K562 (cell line): ENCODE measurements at regions not wholly inside any gene's neighbourhood (a gene's known extent, or its start where the extent isn't known, plus 50 kb on each side); places are given as distances from the start of the nearest gene placed in this dataset.

Experiments
- ATAC-seq: fragments of 200-7000 bp; cut with Tn5 transposase; 3 replicates; pipeline ENCODE4 v1.9.1; 2020; ENCODE audit warnings: moderate library complexity
- BruUV-seq: library from RNA; stranded (reverse); fragments of 400-500 nt; replicated peaks from 2 replicates; lab custom pipeline; 2021; lab: Mats Ljungman, UMichigan
- CTCF ChIA-PET: fragments of 300-600 bp; formaldehyde crosslinking; extraction: SDS; loops from one replicate; lab custom pipeline; 2021; ENCODE audit warnings: low intra/inter-chr PET ratio; lab: Yijun Ruan, JAX
- POLR2A ChIA-PET: fragments of 300-600, 350-650 bp; sonication (Branson Sonifier 250); formaldehyde crosslinking; extraction: SDS; loops from one replicate; lab custom pipeline; 2021; ENCODE audit warnings: antibody characterized with exemption, inconsistent platforms; lab: Yijun Ruan, JAX
- DNase-seq, 4 experiments: peaks; one replicate each; pipeline versions ENCODE4 v3.0.0 to v3.0.0-alpha.2; 2011 to 2018; ENCODE audit warnings: low spot score in 3 of 4, mixed read lengths in 3 of 4; ENCODE audit errors: extremely low read depth in 1 of 4
- FAIRE-seq: peaks from 2 replicates; lab custom pipeline; 2011; peaks lifted over from hg19 to GRCh38; lab: Jason Lieb, UNC
- H2AFZ ChIP-seq: 2 replicates; pipeline ENCODE4 v1.6.0; 2011; ENCODE audit warnings: low read depth, low read length, control low read depth, inconsistent platforms
- H3K27ac ChIP-seq: fragments of 200-600 bp; 3 replicates; pipeline ENCODE4 v1.8.0; 2011; ENCODE audit warnings: low read depth, mild to moderate bottlenecking, control low read depth, inconsistent platforms, low read length, moderate library complexity, mixed read lengths; ENCODE audit errors: extremely low read depth
- H3K27me3 ChIP-seq, 2 experiments: fragments of 300-600 bp in 1 of 2; 2 replicates in 1 of 2; 3 replicates in 1 of 2; pipeline versions ENCODE4 v1.6.0 to v1.8.0; 2011; ENCODE audit warnings: inconsistent platforms in 2 of 2, low read length in 2 of 2, mild to moderate bottlenecking in 1 of 2, mixed read lengths in 1 of 2, moderate library complexity in 1 of 2; ENCODE audit not compliant: control insufficient read depth in 2 of 2, insufficient read depth in 2 of 2
- H3K36me3 ChIP-seq: fragments of 300-600 bp; 3 replicates; pipeline ENCODE4 v1.8.0; 2011; ENCODE audit warnings: mild to moderate bottlenecking, low read length, inconsistent platforms; ENCODE audit not compliant: control insufficient read depth, insufficient read depth
- H3K4me1 ChIP-seq, 2 experiments: fragments of 200-600 bp in 1 of 2; replicated peaks in 1 of 2; 2 replicates in 1 of 2; 3 replicates in 1 of 2; pipeline versions ENCODE4 v1.5.1 to v1.8.0; 2011; ENCODE audit warnings: inconsistent platforms in 2 of 2, low read length in 2 of 2, mild to moderate bottlenecking in 1 of 2, mixed read lengths in 1 of 2, moderate library complexity in 1 of 2; ENCODE audit not compliant: control insufficient read depth in 2 of 2, insufficient read depth in 2 of 2
- H3K4me2 ChIP-seq: 2 replicates; pipeline ENCODE4 v1.6.1; 2011; ENCODE audit warnings: low read length, control low read depth, inconsistent platforms, mixed read lengths; ENCODE audit not compliant: insufficient read depth
- H3K4me3 ChIP-seq: fragments of 200-600 bp; sonication (generic), shearing (Covaris generic); 2 replicates; pipeline ENCODE4 v1.5.1; 2016; ENCODE audit warnings: control low read depth, inconsistent platforms
- H3K79me2 ChIP-seq: fragments of 200-600 bp; 3 replicates; pipeline ENCODE4 v1.8.0; 2011; ENCODE audit warnings: low read length, inconsistent platforms; ENCODE audit not compliant: control insufficient read depth, insufficient read depth
- H3K9ac ChIP-seq, 2 experiments: 2 replicates each; pipeline versions ENCODE4 v1.6.0 to v1.6.1; 2011; ENCODE audit warnings: low read depth in 2 of 2, low read length in 2 of 2, control low read depth in 1 of 2, inconsistent platforms in 1 of 2, mild to moderate bottlenecking in 1 of 2, mixed read lengths in 1 of 2; ENCODE audit not compliant: insufficient read depth in 1 of 2
- H3K9me1 ChIP-seq: one replicate; pipeline ENCODE4 v1.6.0; 2011; ENCODE audit warnings: inconsistent platforms, mild to moderate bottlenecking, low read length, moderate library complexity; ENCODE audit not compliant: control insufficient read depth, insufficient read depth
- H3K9me3 ChIP-seq: replicated peaks from 2 replicates; pipeline ENCODE4 v1.5.1; 2011; ENCODE audit warnings: low read depth, low read length, inconsistent platforms; ENCODE audit not compliant: control insufficient read depth, insufficient read depth
- H4K20me1 ChIP-seq: replicated peaks from 2 replicates; pipeline ENCODE4 v1.6.1; 2011; ENCODE audit warnings: low read length, inconsistent platforms, mixed read lengths; ENCODE audit not compliant: control insufficient read depth, insufficient read depth
- CBX1 ChIP-seq: sonication (generic); IDR thresholded peaks from 2 replicates; pipeline ENCODE4 v1.6.1; 2016; ENCODE audit warnings: antibody characterized with exemption, low read depth, mild to moderate bottlenecking
- DPF2 ChIP-seq: fragments of 450-650 bp; IDR thresholded peaks from 2 replicates; pipeline ENCODE4 v1.6.1; 2016
- E2F6 ChIP-seq, 2 experiments: IDR thresholded peaks; 2 replicates each; pipeline ENCODE4 v1.6.1; 2011; ENCODE audit warnings: borderline replicate concordance in 1 of 2, control low read depth in 1 of 2, low read depth in 1 of 2, low read length in 1 of 2, mild to moderate bottlenecking in 1 of 2, mixed read lengths in 1 of 2, moderate library complexity in 1 of 2; ENCODE audit not compliant: insufficient read depth in 1 of 2, insufficient read length in 1 of 2, poor library complexity in 1 of 2, severe bottlenecking in 1 of 2; ENCODE audit errors: extremely low read depth in 1 of 2
- ETS2 ChIP-seq: IDR thresholded peaks from 2 replicates; pipeline ENCODE4 v1.6.1; 2016; ENCODE audit warnings: borderline replicate concordance, missing genetic modification characterization, mild to moderate bottlenecking, moderate library complexity, missing compliant biosample characterization; ENCODE audit not compliant: poor library complexity, severe bottlenecking
- HDAC8 ChIP-seq: fragments of 450-650 bp; IDR thresholded peaks from 2 replicates; pipeline ENCODE4 v1.6.1; 2016; ENCODE audit warnings: mild to moderate bottlenecking, missing genetic modification characterization, moderate library complexity, missing compliant biosample characterization
- JUN ChIP-seq, 2 experiments: sonication (generic) in 1 of 2; formaldehyde crosslinking in 1 of 2; IDR thresholded peaks; 2 replicates each; pipeline versions ENCODE4 v1.6.1 to v1.8.0; 2012 to 2022; ENCODE audit warnings: borderline replicate concordance in 2 of 2, mild to moderate bottlenecking in 2 of 2, improper control_type of control experiment in 1 of 2, low read depth in 1 of 2, low read length in 1 of 2, missing genetic modification reagents in 1 of 2
- MAFG ChIP-seq: fragments of 450-650 bp; conservative IDR thresholded peaks from 2 replicates; pipeline ENCODE4 v1.6.1; 2016; ENCODE audit warnings: missing genetic modification characterization, missing compliant biosample characterization
- NCOA1 ChIP-seq: fragments of 450-650 bp; IDR thresholded peaks from 2 replicates; pipeline ENCODE4 v1.6.1; 2016; ENCODE audit warnings: low read depth
- PHF8 ChIP-seq: fragments of 200-600 bp; sonication (generic); IDR thresholded peaks from 2 replicates; pipeline ENCODE4 v1.6.1; 2012; ENCODE audit warnings: mixed run types, mild to moderate bottlenecking, inconsistent platforms, low read length, moderate library complexity, borderline replicate concordance
- POLR2AphosphoS5 ChIP-seq: IDR thresholded peaks from 2 replicates; pipeline ENCODE4 v1.6.1; 2011; ENCODE audit warnings: mild to moderate bottlenecking, low read depth, low read length, moderate library complexity; ENCODE audit not compliant: control insufficient read depth, insufficient read depth
- SMARCA4 ChIP-seq: fragments of 450-650 bp; IDR thresholded peaks from 2 replicates; pipeline ENCODE4 v1.6.1; 2016
- TAF7 ChIP-seq: fragments of 450-650 bp; IDR thresholded peaks from 2 replicates; pipeline ENCODE4 v1.6.1; 2016; ENCODE audit warnings: missing genetic modification characterization, missing compliant biosample characterization
- THRAP3 ChIP-seq: fragments of 450-650 bp; IDR thresholded peaks from 2 replicates; pipeline ENCODE4 v1.6.1; 2016; ENCODE audit warnings: mild to moderate bottlenecking, inconsistent platforms, borderline replicate concordance
- VEZF1 ChIP-seq: fragments of 200-800 bp; sonication (Bioruptor generic); IDR thresholded peaks from 2 replicates; pipeline ENCODE4 v1.6.1; 2017; ENCODE audit warnings: missing genetic modification characterization, missing compliant biosample characterization
- ZBTB26 ChIP-seq: fragments of 450-650 bp; formaldehyde crosslinking; IDR thresholded peaks from 2 replicates; pipeline ENCODE4 v1.4.0; 2022; ENCODE audit warnings: missing genetic modification characterization
- ZNF12 ChIP-seq: sonication (generic); formaldehyde crosslinking; IDR thresholded peaks from 2 replicates; pipeline ENCODE4 v1.4.0; 2020; ENCODE audit warnings: mild to moderate bottlenecking, missing genetic modification reagents
- ZNF311 ChIP-seq: fragments of 250-450 bp; sonication (Bioruptor Pico); IDR thresholded peaks from 2 replicates; pipeline ENCODE4 v1.4.0; 2020; ENCODE audit warnings: mild to moderate bottlenecking, moderate library complexity
- ZNF316 ChIP-seq: fragments of 450-650 bp; IDR thresholded peaks from 2 replicates; pipeline ENCODE4 v1.6.1; 2016
- ZNF354B ChIP-seq: fragments of 250-450 bp; sonication (Bioruptor Pico); IDR thresholded peaks from 2 replicates; pipeline ENCODE4 v1.4.0; 2020
- WGBS: fragments of 100-300 bp; shearing (Covaris generic); methylation state at CpG from one replicate; pipeline ENCODE4 v1.1.6; 2016; ENCODE audit warnings: low coverage, mixed read lengths; ENCODE audit not compliant: insufficient coverage; ENCODE audit errors: missing lambda C conversion rate; 5-methylcytosine and 5-hydroxymethylcytosine counted together
- in situ Hi-C: fragments of 300-500 bp; cut with MboI; formaldehyde crosslinking; loops from 4 replicates; pipeline ENCODE4 v1.15.0; 2018; ENCODE audit warnings: inconsistent platforms, mixed read lengths
- intact Hi-C: fragments of 100-400 bp; cut with micrococcal nuclease; formaldehyde crosslinking; loops from 2 replicates; pipeline ENCODE4 v1.14.2; 2022

- peak; percentile 27 to 46 (median 34) for DNase-seq
- peak; percentile 83 for ATAC-seq
- Histone ChIP-seq H3K79me2 (no peaks in the 10 kb centered on the region), H3K4me2 (no peak overlapping the region), H3K9me1 (no peaks in the 10 kb centered on the region), H3K27me3 (no peaks in the 10 kb centered on the region), H4K20me1 (no peaks in the 10 kb centered on the region), H3K36me3 (no peaks in the 10 kb centered on the region), H3K9me3 (no peaks in the 10 kb centered on the region), H3K4me3 (no peak overlapping the region), H3K27ac (peak overlapping the region; percentile 27; the same call in 2 of the 3 replicates), H3K9ac (peak overlapping the region; percentile 26 to 37; a peak in 2 of 4 replicates), H3K4me1 (peaks cover 17 to 26% of the 10 kb centered on the region in 2 experiments), H2AFZ (peak overlapping the region; percentile 89)
- POLR2A ChIA-PET = interaction anchor here (0.5 to 1.4 kb wide), 3 partner anchors 23 to 118 kb away, joined by 4 read pairs; no protein-coding TSS in a partner anchor
- no TSS peak for BruUV-seq
- FAIRE-seq = peak; percentile 71
- CTCF ChIA-PET = no interaction called here
- intact Hi-C loops = no loop called here
- in situ Hi-C loops = no loop called here
- 14% methylated on average over 4 of the region's 4 CpGs for WGBS
- TF ChIP-seq HDAC8 (tag) (0 out of 2 replicates have a peak, but pooled peaks have one; percentile 42), JUN (IDR thresholded peaks at IDR 0.05; ENCODE audit: borderline replicate concordance, low read depth, low read length) (peak; percentile 34; the same call in 1 of the 2 replicates), JUN (CRISPR knock-in tag; IDR thresholded peaks at IDR 0.05; ENCODE audit: borderline replicate concordance) (no peak), PHF8 (no peak; the same call in 1 of the 2 replicates), ZNF12 (no peak), THRAP3 (no peak), ZBTB26 (CRISPR knock-in tag) (no peak), ZNF354B (CRISPR knock-in tag) (no peak), TAF7 (no peak), SMARCA4 (0 out of 2 replicates have a peak, but pooled peaks have one; percentile 23), CBX1 (no peak), ZNF316 (peak; percentile 76), VEZF1 (peak; percentile 53; the same call in 1 of the 2 replicates), E2F6 (IDR thresholded peaks at IDR 0.05; ENCODE audit: borderline replicate concordance in 1 of 2, extremely low read depth in 1 of 2, insufficient read depth in 1 of 2, insufficient read length in 1 of 2, low read depth in 1 of 2, low read length in 1 of 2, poor library complexity in 1 of 2, severe bottlenecking in 1 of 2) (no peak), ZNF311 (CRISPR knock-in tag) (no peak), DPF2 (peak; percentile 52), MAFG (tag) (peak; percentile 73), NCOA1 (no peak), POLR2AphosphoS5 (no peak), ETS2 (tag) (no peak)
Observed at GRCh38 chr3:194245975-194246561, 105.1 kb downstream of the CPN2 start.
